Femur (tissue), 1 donor: ENCODE measurements at regions not wholly inside any gene's neighbourhood (a gene's known extent, or its start where the extent isn't known, plus 50 kb on each side); places are given as distances from the start of the nearest gene placed in this dataset.

Source experiments
- DNase-seq: peaks from one replicate; pipeline ENCODE4 v3.0.0-alpha.2; 2017

DNA sequence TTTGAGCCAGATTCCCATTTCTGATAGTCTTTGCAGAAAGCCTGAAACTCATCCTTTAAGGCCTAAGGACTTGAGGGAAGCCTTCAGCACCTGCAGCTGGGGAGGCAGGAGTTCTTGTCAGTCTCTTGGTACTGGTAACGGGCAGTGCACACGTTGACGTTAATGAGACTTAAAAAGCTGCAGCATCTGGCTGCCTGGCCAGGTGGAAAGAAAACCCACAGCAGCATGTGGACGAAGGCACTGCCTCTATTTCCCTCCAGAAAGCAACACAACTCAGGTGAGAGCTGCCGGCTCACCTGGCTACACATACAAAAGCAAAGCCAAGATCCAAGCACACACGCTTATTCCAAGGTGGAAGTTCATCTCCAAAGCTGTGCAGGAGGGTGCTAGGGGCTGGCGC, 178.8 kb downstream of the ANAPC1 start:
- DNase-seq: no peak

DNA sequence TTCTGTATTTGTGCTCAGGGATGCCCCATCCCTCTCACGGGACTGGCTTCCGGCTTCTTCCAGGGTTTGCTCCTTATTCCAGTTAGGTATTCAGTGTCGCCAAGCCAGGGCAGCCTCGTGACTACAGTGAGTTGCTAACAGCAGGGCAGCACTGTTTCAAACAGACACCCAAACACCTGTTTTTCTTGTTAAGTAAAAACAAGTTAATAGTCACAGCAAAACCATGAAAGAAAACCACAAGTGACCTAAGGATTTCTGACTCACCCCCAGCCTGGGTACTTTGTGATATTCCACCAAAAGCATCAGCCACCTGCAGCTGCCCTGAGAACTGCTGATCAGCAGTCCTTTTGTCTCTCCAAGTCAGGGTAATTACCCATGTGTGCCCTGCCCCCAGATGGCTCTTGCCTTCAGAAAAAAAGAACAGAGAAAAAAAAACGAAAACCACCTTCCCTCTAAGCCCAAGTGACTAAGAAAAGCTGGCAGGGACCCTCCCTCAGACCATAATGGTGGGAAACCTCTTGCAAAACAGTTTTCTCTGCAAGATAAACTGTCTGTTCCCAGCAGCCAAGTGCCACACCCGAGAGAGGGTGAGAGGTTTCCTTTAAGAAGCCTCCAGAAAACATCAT, 178.2 kb downstream of the ANAPC1 start:
- DNase-seq: no peak

DNA sequence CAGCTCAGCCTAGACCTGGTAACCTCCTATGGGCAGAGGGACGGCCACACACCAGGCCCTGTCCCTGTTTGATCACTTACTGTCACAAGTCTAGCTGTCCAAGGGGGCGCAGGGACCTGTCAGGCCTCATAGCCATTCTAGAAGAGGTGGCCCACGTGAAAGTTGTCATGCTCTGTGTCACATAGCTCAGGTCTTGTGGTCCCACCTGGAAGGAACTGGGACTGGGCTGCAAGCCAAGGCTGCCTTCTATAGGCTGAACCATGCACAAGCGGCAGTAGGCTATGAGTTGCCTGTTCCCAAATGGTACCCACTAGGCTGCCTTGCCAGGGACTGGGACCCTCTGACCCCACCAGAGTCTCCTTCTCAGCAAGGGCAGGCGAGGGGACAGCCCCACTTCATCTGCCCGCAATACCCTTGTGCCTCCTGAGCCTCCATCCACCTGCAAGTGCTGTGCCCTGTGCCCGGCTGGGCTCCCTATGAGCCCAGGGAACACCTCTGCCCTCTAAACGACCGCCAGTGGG, 177.5 kb downstream of the ANAPC1 start:
- no peak for DNase-seq

DNA sequence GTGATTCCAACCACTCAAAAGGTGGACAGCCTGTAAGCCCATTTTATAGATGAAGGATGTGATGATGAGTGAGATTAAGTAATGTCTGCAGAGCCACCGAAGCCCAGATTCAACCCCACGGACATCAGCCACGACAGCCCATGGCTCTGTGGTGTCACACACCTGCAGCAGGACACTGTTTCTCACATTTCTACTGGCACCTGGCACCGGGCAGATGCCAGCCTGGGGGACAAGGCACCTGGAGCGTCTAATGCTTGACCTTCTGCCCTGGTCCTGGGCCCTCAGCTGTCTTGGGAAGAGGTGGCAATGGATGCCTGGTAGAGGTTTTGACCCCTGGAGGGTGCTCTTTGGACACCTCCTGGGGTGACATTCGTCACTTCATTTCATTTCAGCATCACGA, 176.3 kb downstream of the ANAPC1 start:
- DNase-seq: no peak

DNA sequence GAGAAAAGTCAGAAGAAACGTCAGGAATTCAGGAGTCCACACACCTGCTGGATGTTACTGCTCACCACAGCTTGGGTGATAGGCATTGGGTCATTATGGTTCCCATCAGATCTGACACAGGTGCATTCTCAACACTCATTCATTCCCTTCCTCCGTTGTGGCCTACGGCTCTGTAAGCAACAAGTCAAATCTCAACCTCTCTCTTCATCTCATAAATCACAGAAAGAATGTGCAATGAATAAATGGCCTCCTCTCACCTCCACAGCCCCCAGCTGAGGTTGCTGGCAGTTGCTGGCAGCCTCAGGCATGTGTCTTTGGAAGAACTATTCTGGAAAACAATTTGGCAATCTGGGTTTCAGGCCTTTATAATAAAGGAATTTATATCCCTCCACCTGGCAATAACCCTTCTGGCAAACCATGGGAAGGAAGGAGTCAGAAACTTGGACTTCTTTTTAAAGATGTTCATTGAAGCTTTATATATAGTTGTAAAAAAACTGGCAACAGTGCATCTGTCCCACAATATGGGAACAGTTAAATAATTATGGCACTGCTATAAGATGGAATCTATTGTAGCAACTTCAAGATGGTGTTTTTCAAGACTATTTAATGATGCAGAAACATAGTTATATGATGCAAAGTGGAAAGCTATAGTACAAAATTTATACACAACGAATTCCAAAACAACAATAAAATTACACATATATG, 175.4 kb downstream of the ANAPC1 start:
- DNase-seq: no peak

DNA sequence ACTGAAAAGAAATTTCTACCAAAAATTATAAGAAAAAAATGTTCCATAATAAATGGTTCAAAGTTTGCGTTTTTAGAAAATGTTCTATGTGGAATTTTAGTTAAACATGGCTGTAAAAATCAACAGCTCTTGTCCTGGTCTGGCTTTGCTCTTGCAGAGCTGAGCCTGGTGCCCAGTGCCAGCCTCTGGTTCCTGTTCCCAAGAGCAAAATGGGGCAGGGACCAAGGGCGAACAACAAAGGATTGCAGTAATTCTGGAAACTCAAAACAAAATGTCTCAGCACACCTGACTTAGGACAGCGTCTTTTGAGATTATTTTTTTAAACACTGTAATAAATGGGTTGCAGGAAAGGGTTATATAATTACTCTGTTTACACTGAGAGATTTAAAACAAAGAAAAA, 174.7 kb downstream of the ANAPC1 start:
- DNase-seq: no peak

DNA sequence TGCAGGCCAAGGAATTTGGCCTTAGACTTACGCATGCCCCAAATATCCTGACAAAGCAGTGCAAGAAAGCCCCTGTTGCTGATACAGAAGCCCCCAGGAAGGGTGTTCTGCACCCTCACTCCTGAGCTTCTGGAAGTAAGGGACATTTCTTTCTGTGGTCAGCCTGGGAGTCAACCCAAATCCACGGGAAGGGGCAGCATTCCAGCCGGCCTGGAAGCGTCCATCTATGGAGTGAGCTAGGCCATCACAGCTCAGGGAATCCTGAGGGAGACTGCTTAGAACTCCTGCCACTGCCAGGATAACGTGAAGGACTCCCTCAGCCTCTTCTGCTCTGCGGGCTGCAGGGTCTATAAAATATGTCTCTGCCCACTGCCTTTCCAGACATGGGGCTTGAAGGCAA, 173.9 kb downstream of the ANAPC1 start:
- DNase-seq: no peak

DNA sequence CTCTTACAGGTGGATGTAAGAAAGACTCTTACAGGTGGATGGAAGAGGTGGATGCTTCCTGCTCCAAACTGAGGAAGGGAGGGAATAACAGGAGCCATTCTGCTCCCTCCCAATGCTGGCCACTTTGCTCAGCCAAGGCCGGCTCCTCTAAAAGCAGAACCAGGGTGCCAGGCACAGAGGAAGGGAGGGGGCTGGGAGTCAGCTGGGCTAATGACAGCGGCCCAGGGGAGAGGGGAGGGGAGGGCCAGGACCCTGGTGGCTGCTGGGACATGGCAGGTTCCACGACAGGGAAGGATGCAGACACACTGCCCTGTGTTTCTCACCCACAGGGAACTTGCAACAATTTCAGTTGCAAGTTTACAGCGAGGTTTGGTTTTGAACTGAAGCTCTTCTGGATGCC, 173.4 kb downstream of the ANAPC1 start:
- DNase-seq: no peak

DNA sequence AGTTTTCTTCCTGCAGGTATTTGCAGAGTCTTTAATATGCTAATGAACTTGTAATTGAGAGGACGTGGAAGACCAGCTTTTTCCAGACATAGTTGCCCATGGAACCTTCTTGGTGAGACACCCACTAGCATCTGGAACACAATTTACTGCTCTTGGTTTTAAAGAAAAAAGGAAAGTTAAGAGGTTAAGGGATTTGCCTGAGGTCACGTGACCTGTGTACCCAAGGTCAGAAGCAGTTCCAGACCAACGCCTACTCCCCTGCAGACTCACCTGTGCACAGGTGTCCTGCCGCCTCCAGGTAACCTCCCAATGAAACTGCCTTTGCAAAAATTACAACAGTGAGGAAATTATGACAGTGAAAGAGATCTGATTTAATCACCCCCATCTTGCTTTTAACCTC, 172.7 kb downstream of the ANAPC1 start:
- DNase-seq: no peak

DNA sequence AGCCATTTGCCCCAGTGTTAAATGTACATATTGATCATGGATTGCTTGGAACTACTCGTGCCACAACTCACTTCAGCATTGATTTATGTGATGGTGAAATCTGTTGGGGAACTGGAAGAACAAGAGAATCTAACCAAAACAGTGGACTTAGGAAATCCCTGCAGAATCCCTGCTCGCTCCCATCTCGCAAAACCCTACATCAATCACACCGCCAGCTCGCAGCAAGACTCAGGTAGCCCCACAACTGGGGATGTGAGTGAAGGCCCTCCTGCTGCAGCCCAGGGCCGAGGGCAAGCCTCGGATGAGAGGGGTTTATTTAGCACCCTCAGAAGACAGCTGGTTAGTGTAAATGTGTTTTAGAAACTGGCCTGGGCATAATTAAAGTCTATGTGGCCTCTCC, 171.6 kb downstream of the ANAPC1 start:
- no peak for DNase-seq

DNA sequence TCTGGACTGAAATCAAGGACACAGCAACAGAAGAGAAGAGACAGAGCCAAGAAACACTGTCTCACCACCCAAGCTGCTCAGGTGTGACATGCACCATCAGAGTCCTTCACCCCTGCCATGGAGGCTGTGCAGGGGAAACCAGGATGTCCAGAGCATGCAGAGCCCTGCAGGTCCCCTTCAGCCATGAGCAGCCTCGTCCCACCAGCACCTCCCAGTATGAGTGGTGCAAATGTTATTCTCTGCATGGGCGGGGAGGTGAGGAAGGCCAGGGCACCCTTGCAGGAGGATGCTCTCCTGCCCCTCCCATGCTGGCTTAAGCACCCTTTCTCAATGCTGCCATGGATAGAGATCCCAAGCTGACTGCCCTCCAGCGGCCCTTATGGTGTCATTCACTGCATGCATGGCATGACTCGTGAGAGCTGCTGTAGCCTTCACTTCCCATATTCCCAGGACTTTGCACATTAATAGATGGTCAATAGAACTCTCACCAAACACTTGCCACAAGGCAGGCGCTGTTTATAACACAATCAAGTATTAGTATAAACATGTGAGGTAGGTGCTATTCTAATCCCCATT, 171.0 kb downstream of the ANAPC1 start:
- DNase-seq: no peak

DNA sequence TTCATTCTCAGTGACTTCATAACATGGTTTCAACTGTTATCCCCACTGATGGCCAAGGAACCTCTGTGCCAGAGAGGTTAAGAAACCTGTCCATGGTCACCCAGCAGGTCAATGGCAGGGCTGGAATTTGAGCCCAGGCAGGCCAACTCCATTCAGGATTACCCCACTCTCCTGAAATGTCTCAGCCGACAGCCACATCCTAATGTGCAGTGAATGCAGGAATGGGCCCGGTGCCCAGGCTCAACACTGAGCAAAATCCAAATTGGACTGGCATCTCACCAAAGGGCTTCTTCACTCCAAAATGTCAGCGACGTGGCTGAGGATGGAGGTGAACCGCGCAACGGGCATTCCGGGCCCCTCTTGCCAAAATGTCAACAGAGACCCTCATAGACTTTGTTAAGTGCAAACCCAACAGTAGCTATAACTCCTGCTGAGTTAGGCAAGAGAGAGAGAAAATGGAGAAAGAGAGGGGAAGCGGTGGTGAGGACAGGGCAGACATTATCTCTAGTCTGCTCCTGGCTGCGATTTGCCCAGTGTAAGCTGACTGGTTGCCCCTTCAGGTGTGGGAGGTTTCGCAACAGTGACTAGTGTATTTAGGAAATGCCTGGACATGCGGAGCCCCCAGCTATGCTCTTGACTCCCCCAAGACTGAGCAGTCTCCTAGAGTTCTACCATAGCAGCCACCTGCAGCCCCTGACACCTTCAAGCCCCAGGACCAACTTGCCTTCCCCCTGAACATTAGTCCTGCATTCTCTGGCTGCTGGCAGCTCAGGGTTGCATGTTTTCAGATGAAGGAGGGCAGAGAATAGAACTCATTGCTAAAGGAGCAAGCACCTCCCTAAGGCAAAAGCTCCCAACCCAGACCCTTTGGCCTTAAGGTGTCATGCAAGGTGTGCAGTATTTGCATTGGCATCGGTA, 167.7 kb downstream of the ANAPC1 start:
- no peak for DNase-seq

DNA sequence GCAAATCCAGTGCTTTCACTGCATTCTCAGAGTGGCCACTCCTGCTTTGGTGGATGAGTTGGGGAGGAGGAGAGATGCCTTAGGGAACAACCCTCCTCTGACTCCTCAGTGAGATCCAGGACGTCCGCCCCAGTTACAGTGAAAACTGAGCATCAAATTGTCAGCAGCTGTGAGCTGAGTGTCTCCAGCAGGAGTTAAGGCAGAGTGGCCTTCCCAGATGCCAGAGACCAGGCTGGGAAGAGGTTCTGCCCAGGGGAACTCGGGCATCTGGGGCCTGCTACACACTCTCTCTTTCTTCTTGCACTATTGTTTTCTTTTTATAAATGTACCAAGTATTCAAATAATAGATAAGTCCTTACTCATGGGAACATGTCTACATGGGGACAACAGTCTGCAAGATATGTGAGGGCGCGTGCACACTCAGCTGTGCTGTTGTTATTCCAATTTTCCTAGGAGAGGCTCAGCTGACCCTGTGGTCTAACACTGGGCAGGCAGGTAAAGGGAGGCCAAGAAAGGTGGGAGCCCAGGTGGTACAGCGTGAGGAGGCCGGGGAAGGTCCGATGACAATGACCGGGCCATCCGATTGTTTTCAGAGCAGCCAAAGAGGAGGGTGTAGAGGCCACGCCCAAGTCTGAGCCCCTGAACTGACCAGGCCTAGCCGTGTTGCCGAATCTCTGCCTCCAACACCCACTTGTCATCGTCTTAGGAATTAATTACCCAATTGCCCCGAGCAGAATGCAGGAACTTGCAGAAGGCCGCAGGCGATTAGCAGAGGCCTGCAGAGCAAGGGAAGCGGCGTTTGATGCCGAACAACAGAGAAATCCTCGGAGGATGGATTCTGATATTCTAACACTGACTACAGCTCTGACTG, 166.9 kb downstream of the ANAPC1 start:
- DNase-seq: no peak
